ENCODE measurements at regions not wholly inside any gene's neighbourhood (a gene's known extent, or its start where the extent isn't known, plus 50 kb on each side); places are given as distances from the start of the nearest gene placed in this dataset.

DNA sequence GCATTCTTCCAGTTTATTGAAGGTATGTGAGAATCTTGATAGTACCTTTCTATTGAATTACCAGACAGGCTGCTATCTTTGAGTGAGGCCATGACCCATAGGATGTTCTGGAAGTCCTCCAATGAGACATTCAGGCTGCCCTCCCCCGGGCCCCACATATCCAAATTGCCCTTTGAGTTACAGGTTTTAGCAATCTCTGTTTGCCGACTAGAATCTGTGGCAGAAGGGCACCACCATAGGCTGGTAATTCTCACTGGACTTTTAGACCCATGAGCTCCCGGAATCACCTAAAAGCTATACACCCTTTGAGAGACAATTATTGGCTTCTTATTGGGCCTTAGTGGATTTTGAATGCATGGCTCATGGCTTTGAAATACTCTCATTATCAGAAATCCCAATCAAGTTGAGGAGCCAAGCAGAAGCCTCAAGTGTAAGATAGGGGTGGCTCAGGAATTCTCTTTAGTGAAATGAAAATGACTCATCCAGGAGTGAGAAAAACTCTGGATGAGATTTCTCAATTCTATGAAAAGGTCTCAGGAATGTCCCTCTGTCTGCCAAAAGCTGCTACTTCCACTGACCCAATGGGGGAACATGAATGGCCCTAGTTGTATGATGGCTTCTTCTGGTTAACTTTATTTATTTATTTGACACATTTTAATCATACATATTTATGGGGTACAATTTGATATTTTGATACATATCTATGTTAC, 172.1 kb upstream of the CSNK1A1L start:
- H3K9me3 Mint-ChIP-seq (ENCODE audit: low read depth), result peaks cover 5% of the 10 kb centered on the region
- DNase-seq (ENCODE audit: low spot score), result no peak
- no peak overlapping the region for H3K4me3 Mint-ChIP-seq (ENCODE audit: unreplicated experiment)
- TF ChIP-seq, protein P1, sequence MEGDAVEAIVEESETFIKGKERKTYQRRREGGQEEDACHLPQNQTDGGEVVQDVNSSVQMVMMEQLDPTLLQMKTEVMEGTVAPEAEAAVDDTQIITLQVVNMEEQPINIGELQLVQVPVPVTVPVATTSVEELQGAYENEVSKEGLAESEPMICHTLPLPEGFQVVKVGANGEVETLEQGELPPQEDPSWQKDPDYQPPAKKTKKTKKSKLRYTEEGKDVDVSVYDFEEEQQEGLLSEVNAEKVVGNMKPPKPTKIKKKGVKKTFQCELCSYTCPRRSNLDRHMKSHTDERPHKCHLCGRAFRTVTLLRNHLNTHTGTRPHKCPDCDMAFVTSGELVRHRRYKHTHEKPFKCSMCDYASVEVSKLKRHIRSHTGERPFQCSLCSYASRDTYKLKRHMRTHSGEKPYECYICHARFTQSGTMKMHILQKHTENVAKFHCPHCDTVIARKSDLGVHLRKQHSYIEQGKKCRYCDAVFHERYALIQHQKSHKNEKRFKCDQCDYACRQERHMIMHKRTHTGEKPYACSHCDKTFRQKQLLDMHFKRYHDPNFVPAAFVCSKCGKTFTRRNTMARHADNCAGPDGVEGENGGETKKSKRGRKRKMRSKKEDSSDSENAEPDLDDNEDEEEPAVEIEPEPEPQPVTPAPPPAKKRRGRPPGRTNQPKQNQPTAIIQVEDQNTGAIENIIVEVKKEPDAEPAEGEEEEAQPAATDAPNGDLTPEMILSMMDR (IDR thresholded peaks at IDR 0.05), result no peak
- peaks cover 2% of the 10 kb centered on the region for H3K36me3 Mint-ChIP-seq (ENCODE audit: low read depth)
- no peaks in the 10 kb centered on the region for H3K27me3 Mint-ChIP-seq (ENCODE audit: low read depth)
- no peak overlapping the region for H3K27ac Mint-ChIP-seq (ENCODE audit: unreplicated experiment)
- peaks cover 10% of the 10 kb centered on the region for H3K4me1 Mint-ChIP-seq (ENCODE audit: low read depth)

- Mint-ChIP-seq H3K4me1 (ENCODE audit: low read depth) (peaks cover 10% of the 10 kb centered on the region), H3K9me3 (ENCODE audit: low read depth) (peaks cover 8% of the 10 kb centered on the region), H3K27me3 (ENCODE audit: low read depth) (no peaks in the 10 kb centered on the region), H3K4me3 (ENCODE audit: unreplicated experiment) (no peak overlapping the region), H3K36me3 (ENCODE audit: low read depth) (peaks cover 2% of the 10 kb centered on the region), H3K27ac (ENCODE audit: unreplicated experiment) (no peak overlapping the region)
- TF ChIP-seq, protein P1 (IDR thresholded peaks at IDR 0.05), result no peak
- no peak for DNase-seq (ENCODE audit: low spot score)
Measured at GRCh38 chr13:37277007-37277406, 171.5 kb upstream of the CSNK1A1L start.

- no peak overlapping the region for H3K27ac Mint-ChIP-seq (ENCODE audit: unreplicated experiment)
- no peaks in the 10 kb centered on the region for H3K27me3 Mint-ChIP-seq (ENCODE audit: low read depth)
- DNase-seq (ENCODE audit: low spot score), result no peak
- peaks cover 2% of the 10 kb centered on the region for H3K36me3 Mint-ChIP-seq (ENCODE audit: low read depth)
- H3K4me1 Mint-ChIP-seq (ENCODE audit: low read depth), result peaks cover 10% of the 10 kb centered on the region
- peaks cover 12% of the 10 kb centered on the region for H3K9me3 Mint-ChIP-seq (ENCODE audit: low read depth)
- no peak overlapping the region for H3K4me3 Mint-ChIP-seq (ENCODE audit: unreplicated experiment)
- TF ChIP-seq, protein P1 (IDR thresholded peaks at IDR 0.05), result no peak
Measured at GRCh38 chr13:37274569-37275497, 169.4 kb upstream of the CSNK1A1L start.

- Mint-ChIP-seq H3K27ac (ENCODE audit: unreplicated experiment) (no peak overlapping the region), H3K4me3 (ENCODE audit: unreplicated experiment) (no peak overlapping the region), H3K9me3 (ENCODE audit: low read depth) (peaks cover 12% of the 10 kb centered on the region), H3K36me3 (ENCODE audit: low read depth) (peaks cover 4% of the 10 kb centered on the region), H3K27me3 (ENCODE audit: low read depth) (no peaks in the 10 kb centered on the region), H3K4me1 (ENCODE audit: low read depth) (peaks cover 10% of the 10 kb centered on the region)
- no peak for DNase-seq (ENCODE audit: low spot score)
- TF ChIP-seq, protein P1 (IDR thresholded peaks at IDR 0.05), result no peak
Measured at GRCh38 chr13:37273836-37274235, 168.4 kb upstream of the CSNK1A1L start.

GRCh38 chr13:37270226-37271001, 164.9 kb upstream of the CSNK1A1L start:
- peaks cover 12% of the 10 kb centered on the region for H3K9me3 Mint-ChIP-seq (ENCODE audit: low read depth)

More at GRCh38 chr13:37270226-37271001, 164.9 kb upstream of the CSNK1A1L start:
- Mint-ChIP-seq H3K27ac (ENCODE audit: unreplicated experiment) (no peak overlapping the region), H3K4me3 (ENCODE audit: unreplicated experiment) (no peak overlapping the region), H3K27me3 (ENCODE audit: low read depth) (no peaks in the 10 kb centered on the region), H3K36me3 (ENCODE audit: low read depth) (peaks cover 4% of the 10 kb centered on the region), H3K4me1 (ENCODE audit: low read depth) (peaks cover 6% of the 10 kb centered on the region)
- TF ChIP-seq, protein P1 (IDR thresholded peaks at IDR 0.05), result peak; percentile 15
- DNase-seq (ENCODE audit: low spot score), result no peak
